Gastroesophageal sphincter (tissue), 3 donors: ENCODE measurements at regions not wholly inside any gene's neighbourhood (a gene's known extent, or its start where the extent isn't known, plus 50 kb on each side); places are given as distances from the start of the nearest gene placed in this dataset.

Experiments
- CTCF ChIP-seq, 4 experiments: fragments of 200-600 bp in 2 of 4; fragments of 450-650 bp in 2 of 4; sonication (generic) in 1 of 4; IDR thresholded peaks; one replicate each; pipeline ENCODE4 v1.5.1; 2017 to 2019; ENCODE audit warnings: antibody characterized with exemption in 4 of 4, mild to moderate bottlenecking in 2 of 4, moderate library complexity in 2 of 4
- POLR2A ChIP-seq, 2 donors: fragments of 450-650 bp; IDR thresholded peaks; one replicate each; pipeline ENCODE4 v1.6.1; 2017; ENCODE audit warnings: antibody characterized with exemption in 2 of 2, mild to moderate bottlenecking in 2 of 2, moderate library complexity in 1 of 2
- POLR2AphosphoS5 ChIP-seq: sonication (generic); formaldehyde crosslinking; IDR thresholded peaks from one replicate; pipeline ENCODE4 v1.6.1; 2017; ENCODE audit warnings: antibody characterized with exemption

- TF ChIP-seq CTCF (IDR thresholded peaks at IDR 0.05) (no peak), POLR2A (IDR thresholded peaks at IDR 0.05) (no peak), POLR2AphosphoS5 (no peak)
Measured at GRCh38 chr5:22918511-22918910, 65.4 kb upstream of the CDH12 start.
